ENCODE measurements at regions not wholly inside any gene's neighbourhood (a gene's known extent, or its start where the extent isn't known, plus 50 kb on each side); places are given as distances from the start of the nearest gene placed in this dataset.

- TF ChIP-seq USF2 (IDR thresholded peaks at IDR 0.05; ENCODE audit: low read length) (no peak), EGR1 (IDR thresholded peaks at IDR 0.05; ENCODE audit: borderline replicate concordance, low read depth, low read length) (no peak), TBP (IDR thresholded peaks at IDR 0.05; ENCODE audit: low read depth, low read length) (no peak), KDM4A (IDR thresholded peaks at IDR 0.05; ENCODE audit: low read depth, low read length, severe bottlenecking) (no peak), CBX5 (IDR thresholded peaks at IDR 0.05; ENCODE audit: low read depth, low read length) (no peak), CHD2 (IDR thresholded peaks at IDR 0.05; ENCODE audit: low read length) (no peak), EZH2 (IDR thresholded peaks at IDR 0.05; ENCODE audit: low read depth, low read length, severe bottlenecking) (no peak)
These were observed 235.0 kb downstream of the TENT5A start (continued) for GRCh38 chr6:81517455-81517854.

All from H1 (cell line).